ENCODE measurements at regions not wholly inside any gene's neighbourhood (a gene's known extent, or its start where the extent isn't known, plus 50 kb on each side); places are given as distances from the start of the nearest gene placed in this dataset.
"Not testable (repeated sequence)": the region's sequence is repeated elsewhere in the genome, so short reads cannot be mapped to it uniquely, and the experiment has no call there.

DNA sequence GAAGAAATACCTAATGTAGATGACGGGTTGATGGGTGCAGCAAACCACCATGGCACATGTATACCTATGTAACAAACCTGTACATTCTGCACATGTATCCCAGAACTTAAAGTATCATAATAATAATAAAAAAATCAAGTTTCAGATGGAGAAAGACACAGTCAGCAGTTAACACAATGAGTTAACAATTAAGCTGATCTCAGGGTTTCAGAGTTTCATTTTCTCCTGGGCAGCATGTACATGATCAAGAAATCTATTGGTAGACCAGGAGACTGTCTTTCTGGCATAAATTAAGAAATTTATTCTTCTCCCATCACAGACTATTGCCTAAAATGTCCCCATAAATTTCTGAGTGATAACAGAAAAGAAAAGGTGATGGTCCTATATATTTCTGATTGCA is 155.3 kb downstream of the RAD51AP2 start:
- no peak for DNase-seq

DNA sequence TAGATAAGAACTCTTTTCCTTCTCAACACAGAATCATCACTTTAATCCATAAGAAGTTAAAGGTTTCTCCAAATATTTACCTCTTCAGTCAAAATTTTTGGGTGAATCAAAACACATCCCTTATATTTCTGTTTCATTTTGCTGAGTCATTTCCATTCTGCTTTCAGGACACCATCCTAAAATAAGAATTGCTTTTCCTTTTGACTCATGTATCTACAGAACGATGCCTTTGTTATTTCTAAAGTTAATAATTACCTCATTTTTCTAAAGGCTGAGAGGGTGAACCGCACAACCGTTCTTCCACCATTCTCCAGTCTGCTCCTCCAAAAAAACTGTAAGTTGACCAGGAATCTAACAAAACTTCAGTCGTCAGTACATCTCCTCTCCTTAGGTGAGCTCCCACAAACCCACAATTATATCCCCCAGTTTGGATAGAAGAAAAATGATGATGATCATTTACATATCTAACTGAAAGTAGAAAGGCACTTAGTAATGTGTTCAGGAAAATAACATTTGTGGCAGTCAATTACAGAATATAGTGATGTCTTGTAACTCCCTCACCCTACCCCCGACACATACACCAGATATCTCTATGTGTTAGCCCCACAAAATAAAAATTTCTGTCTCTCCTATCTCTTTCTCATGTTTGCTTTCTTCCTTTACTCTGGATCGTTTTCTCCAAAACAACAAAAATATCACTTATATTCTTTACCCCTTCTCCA is 162.5 kb downstream of the RAD51AP2 start:
- DNase-seq = no peak

DNA sequence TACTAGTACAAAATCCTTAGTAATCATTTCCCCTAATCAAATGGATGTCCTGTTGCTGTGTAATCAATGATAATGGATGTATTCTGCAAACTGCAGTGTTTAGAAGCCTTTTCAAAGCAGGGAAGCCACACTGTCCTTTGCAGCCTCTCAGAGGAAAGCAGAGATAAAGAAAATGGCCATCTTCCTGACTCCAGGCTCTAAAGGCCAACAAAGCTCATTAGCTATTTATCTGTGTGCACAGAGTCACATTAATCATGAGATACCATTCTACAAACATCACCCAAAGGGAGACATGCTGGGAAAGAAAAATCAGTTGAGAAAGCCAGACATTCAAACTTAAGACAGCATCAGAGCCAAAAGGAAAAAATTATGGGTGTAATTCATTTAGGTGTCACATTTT is 165.0 kb downstream of the RAD51AP2 start:
- DNase-seq = no peak

- DNase-seq = not testable (repeated sequence)
These were observed 175.5 kb downstream of the RAD51AP2 start for GRCh38 chr2:17342692-17343091.

DNA sequence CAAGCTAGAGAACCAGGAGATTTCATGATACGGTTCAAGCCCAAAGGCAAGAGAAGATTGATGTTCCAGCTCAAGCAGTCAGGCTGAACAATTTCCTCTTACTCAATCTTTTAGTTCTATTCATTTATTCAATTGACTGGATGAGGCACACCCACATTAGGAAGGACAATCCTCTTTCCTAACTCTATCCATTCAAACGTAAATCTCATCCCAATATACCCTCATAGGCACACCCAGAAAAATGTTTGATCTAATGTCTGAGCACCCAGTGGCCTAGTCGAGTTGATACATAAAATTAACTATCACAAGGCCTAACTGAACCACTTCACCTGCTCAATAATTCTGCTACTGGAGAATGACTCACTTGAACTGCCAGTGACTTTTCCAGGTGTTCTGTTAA is 180.7 kb downstream of the RAD51AP2 start:
- no peak for DNase-seq

- DNase-seq = no peak
These were observed 181.8 kb downstream of the RAD51AP2 start for GRCh38 chr2:17336458-17336857.

DNA sequence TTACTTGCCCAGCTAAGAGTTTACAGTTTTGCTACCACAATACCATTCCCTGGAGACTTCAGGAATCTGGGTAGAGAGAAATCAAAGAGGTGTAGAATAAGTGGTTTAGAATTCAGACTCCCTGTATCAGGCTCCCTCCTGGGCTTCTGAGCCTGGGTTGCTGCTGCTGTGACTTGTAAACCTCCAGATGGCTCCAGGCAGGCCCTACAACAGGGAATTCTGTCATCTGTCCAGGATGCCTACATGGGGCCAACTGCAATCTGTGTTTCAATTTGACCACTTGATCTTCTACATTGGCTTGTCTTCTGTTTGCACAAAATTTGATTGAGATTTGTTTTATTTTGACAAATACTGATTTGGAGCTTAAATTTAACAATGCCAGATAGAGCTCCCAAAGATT is 183.9 kb downstream of the RAD51AP2 start:
- no peak for DNase-seq

- DNase-seq = no peak
These were observed 186.6 kb downstream of the RAD51AP2 start for GRCh38 chr2:17331636-17332035.

- no peak for DNase-seq
These were observed 190.1 kb downstream of the RAD51AP2 start for GRCh38 chr2:17328161-17328560.

DNA sequence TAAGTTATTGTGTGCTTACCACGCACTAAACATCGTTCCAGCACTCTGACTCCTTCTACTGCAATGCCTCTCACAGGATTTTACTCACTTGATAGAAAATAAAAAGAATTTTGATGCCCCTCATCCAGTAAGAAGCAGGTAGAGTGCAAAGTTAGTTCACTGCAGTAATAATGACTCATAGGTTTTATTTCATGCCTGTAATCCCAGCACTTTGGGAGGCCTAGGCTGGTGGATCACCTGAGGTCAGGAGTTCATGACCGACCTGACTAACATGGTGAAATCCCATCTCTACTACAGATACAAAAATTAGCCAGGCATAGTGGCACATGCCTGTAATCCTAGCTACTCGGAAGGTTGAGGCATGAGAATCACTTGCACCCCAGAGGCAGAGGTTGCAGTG is 190.6 kb downstream of the RAD51AP2 start:
- no peak for DNase-seq

DNA sequence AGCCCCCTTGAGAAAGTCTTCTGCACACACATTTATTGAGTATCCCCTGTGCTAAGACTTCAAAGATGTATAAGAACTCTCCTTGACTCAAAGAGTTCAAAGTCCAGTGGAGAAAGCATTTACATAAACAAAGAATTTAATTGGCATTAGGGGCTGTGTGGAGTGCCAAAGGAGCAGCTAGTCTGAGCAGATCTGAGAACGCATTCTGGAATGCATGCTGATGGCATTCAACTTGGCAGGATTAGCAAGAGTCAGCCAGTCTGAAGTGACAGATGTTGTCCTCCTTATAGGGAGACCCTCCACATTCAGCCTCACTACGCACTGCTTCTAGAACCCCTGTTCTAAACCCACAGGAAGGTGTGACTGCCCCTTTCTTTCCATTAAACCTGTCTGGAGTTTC is 191.5 kb downstream of the RAD51AP2 start:
- no peak for DNase-seq

GRCh38 chr2:17323697-17324096 is 194.5 kb downstream of the RAD51AP2 start:
- DNase-seq = no peak

GRCh38 chr2:17322461-17322860 is 195.8 kb downstream of the RAD51AP2 start:
- no peak for DNase-seq

- no peak for DNase-seq
These were observed 199.2 kb downstream of the RAD51AP2 start for GRCh38 chr2:17319090-17319489.

- DNase-seq = no peak
These were observed 200.2 kb downstream of the RAD51AP2 start for GRCh38 chr2:17318013-17318412.

- DNase-seq = no peak
These were observed 200.7 kb downstream of the RAD51AP2 start for GRCh38 chr2:17317439-17317976.

GRCh38 chr2:17313261-17313660 is 205.0 kb downstream of the RAD51AP2 start:
- DNase-seq = no peak

DNA sequence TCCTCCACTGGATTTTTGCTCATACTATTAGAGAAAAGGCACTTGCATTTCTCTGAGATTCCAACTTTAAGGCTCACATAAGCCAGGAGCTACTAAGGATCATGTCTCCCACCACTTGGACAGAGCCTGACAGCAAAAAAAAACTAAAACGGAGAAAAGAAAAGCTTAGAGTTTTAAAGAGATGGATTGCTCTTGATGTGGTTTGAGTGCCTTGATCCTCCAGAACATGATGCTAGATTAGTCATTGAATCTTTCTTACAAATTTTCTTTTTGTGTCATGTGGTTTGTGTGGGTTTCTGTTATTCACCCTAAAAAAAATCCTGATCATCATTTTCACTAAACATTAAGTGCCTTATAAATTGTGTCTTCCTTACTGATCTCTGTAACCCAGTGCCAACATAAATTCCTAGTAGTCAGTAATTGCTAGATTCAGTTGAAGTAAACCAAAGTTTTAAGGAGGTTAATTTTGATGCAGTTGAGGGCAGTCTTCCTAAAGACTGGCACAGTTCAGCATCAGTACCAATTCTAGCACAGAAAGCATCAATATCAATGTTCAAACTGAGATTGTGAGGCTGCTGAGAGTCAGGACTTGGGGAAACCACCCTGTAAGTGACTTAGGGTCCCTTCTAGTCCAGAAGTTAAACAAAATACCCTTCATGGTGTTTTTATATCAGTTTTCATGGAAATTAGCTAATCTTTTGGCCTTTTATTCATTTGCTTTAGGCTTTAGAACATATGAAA is 206.3 kb downstream of the RAD51AP2 start:
- DNase-seq = no peak

GRCh38 chr2:17311106-17311619 is 207.1 kb downstream of the RAD51AP2 start:
- no peak for DNase-seq

DNA sequence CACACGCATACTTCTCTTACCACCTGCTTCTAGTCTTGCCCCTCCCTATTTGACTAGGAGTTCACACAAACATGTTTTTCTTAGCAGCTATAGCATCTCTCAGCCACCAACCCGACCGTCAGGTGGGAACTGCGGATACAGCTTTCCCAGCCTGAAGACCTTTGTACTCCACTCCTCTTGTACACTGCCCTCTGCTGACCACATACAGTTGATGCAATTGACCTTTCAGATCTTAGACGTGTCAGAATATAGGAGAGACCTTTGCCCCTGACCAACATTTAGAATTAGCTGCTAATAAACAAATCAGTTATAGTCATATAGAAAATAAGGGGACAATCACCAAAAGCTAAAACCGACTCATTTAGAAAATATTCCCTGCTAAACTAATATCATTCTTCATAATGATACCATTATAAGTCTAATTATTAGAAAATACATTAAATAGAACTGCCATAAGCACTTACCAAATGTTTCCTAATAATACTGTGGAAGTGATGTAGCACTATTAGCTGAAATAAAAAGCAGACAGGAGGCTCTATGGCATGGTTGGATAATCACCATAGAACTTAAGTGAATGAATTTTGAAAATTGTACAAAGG is 208.4 kb downstream of the RAD51AP2 start:
- peak; percentile 53 to 74 for DNase-seq

- DNase-seq = no peak
These were observed 209.1 kb downstream of the RAD51AP2 start for GRCh38 chr2:17309181-17309580.

DNA sequence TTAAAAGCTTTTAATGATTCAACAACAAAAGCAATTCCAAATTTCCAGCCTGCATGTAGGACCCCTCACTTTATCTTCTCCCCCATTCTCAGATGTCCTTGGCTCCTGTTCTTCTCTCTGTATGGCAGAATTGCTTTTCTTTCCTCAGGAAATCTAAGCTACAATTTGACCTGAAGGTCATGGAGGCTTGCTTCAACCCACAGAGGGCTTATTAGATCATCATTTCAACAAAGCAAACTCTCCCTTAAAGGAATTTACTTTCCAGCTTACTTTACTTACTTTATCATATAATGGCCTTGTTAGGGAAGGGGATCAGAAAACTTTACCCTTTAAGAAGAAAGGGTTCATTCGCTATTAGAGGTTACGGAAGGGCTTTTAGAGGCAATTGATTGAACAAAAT is 211.5 kb downstream of the RAD51AP2 start:
- DNase-seq = no peak

DNA sequence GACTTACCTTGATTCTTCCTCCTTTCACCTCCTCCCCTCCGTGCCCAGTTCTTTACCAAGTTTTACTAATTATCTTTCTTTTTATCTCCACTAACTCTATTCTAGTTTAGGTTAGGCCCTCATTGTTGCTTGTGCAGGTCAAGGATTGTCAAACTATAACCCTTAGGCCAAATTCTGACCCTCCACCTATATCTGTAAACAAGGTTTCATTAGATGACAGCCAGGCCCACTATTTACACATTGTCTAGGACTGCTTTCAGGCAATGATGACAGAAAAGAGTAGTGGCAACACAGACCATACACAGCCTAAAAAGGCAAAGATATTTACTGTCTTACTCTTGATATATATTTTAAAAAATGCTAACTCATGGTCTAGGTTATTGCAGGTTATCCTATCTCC is 212.0 kb downstream of the RAD51AP2 start:
- no peak for DNase-seq
